Stimulated activated CD4-positive, alpha-beta T cell treated with anti-CD3 and anti-CD28 coated beads, Interleukin-12 subunit alpha, Interleukin-12 subunit beta, amount 100 ng/mL, for 4 hours (primary cell): ENCODE measurements at regions not wholly inside any gene's neighbourhood (a gene's known extent, or its start where the extent isn't known, plus 50 kb on each side); places are given as distances from the start of the nearest gene placed in this dataset.

ENCODE experiments used
- DNase-seq: peaks from one replicate; pipeline ENCODE4 v3.0.0-alpha.2; 2020

DNA sequence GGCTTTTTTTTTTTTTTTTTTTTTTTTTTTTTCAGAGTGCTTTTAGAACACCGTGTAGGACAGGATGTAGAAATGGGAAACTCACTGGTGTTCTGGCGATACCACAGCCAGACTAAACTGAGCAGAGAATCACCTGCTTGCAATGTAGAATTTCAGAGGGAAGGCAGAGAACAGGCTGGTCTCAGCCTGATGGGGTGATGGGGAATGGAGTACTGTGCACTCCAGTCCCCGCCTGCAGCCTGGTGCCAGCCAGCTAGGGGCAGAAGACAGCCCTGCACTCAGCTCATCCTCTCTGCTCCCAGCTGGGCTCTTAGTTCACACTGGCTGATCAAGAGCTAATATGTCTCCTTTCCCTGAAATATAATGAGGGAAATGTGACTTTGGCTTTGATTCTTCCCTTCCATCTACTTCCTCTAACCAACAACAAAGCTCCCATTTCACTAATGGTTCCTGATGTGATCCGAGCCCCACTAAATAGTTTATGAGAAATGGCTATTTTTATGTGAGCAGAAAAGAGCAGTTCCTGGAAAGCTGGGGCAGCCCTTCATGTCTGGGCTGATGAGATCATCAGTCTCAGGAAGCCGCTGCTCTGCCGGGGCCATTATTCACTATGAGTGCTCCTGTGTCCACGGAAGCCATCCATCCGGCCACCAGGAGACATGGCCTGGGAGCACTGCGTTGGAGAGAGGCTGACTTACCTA is 209.7 kb downstream of the GADD45G start:
- no peak for DNase-seq

DNA sequence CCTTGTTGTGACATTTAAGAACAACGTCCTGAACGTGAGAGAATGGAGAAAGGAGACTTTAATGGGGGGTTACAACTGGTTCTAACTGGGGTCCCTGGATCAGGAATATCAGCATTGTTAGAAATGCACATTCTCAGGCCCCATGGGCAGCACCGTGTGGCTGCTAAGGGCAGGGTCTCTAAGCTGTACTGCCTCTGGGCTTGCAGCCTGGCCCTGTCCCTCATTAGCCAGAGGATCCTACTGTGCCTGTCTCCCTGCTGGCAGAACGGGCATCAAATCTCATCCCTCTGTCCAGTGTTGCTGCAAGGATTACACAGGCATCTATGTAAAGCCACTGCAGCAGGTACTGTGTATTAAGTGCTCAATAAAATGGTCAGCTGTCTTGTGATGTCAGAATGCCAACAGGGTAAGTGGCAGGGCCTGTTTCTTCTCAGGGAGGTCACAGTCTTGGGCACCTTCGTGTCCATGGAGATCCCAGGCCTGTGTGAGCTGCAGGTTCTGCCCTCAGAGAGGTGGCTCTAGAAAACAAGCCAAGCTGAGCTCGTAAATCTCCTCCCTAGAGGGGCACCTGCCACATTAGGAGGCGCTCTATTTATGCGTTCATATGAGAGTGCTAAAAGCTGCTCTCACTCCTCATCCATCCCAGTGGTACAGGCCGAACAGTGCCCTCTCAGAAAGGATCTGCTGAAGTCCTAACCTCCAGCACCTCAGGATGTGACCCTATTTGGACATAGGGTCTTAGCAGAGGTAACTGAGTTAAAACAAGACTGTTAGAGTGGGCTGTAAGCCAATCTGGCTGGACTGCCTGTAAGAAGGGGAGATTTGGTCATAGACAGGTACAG is 210.5 kb downstream of the GADD45G start:
- no peak for DNase-seq

DNA sequence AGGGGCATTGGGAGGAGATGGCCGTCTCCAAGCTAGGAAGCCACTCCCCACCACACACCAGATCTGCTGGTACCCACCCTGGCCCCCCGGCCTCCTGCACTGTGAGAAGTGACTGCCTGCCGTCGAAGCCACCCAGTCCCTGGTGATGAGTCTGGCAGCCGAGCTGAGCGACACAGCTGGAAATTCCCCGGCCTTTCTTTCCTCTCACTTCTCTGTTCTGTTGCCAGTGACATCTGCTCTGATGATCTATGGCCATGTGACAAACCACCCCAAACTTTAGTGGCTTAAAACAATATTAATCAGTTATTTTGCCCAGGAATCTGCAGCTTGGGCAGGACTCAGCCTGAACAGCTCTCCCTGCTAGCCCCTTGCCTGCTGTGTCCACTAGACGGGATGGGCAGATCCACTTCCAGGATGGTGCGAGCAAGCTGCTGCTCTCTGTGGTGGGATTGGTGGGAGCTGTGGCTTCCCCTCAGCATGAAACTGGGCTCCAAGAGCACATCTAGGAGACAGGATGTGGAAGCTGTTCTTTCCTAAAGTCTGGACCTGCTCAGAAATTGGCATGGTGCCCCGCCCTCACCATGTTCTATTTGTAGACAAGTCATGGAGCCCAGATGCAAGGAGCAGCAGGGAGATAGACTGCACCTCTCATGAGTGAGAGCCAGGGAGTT is 211.2 kb downstream of the GADD45G start:
- DNase-seq: no peak

DNA sequence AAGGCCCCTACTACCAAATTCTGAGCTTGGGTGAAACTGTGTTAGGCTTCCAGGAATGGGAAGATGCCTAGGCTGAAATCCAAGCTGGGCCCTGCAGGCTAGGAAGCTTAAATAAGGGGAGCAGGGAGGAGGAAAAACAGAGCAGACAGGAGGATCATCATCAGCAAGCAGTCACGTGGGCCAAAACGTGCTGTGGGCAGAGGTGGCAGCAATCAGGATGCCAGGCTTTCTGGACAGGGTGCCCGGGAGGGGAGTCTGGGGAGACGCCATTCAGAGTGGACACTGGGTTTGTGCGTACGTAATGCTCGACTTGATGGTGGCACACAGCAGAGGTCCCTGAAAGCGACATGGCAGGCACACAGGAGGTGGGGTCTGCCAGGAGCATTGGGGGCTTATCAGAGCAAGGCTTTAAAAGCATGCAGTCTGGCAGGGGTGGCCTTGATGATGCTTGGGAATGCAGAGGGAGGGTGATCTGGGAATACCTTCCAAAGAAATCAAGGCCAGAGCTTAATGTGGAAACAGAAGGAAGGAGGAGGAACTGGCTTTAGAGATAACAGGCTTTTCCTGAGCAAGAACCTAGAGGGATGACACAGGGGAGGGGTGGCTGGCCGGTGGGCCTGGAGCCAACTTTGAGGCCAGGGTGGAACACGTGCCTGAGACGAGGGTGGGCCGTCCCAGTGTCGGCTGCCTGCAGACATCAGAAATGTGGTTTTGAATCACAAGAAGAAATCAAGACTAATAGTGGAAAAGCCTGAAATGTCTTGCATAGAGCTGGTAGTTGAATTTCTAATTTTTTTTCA is 212.5 kb downstream of the GADD45G start:
- no peak for DNase-seq

DNA sequence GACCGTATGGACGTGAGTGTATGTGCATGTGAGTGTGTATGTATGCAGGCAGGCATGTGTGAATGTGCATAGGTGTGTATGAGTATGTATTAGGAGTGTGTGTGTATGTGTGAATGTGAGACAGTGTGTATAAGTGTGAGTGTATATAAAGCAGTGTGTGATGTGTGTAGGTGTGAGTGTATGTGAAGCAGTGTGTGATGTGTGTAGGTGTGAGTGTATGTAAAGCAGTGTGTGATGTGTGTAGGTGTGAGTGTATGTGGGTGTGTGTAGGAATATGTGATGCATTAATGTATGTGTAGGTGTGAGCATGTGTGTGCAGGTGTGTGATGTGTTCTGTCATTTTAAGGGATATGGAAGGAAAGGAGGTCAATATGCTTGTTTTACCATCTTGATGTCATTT is 215.5 kb downstream of the GADD45G start:
- DNase-seq: no peak

DNA sequence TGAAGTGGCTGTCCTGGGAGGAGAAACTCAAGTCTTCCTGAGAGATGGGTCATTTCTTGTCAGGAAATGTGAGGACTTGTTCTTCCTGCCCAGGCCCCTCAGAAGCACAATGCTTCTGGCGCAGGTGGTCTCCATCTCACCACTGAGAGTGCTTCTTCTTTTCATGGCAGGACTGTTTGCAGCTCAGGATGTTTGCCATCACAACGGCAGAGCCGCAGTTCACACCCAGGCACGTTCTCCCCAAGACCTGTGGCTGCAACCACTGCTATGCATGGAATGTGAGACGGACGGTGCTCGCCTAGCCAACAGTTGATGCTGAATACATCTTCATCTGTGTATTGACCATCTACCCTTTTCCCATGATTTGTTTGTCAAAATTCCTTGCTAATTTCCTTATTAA is 216.3 kb downstream of the GADD45G start:
- no peak for DNase-seq

DNA sequence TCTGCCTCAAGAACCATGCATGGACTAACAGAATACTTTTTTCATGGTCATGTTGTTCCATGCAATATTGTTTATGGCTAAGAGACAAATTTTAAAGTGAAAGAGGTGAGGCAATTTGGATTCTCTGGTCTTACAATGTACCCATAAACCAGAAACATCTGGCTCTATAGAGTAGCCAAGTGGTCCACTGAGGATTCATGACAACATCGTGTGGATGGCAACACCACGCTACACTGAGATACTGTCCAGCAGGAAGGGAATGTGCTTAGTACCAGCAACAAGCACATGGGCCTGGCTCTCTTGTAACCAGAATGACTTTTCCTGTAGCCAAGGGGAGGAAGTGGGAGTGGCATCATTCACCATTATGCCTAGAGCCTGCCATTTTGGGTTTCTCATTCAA is 218.2 kb downstream of the GADD45G start:
- DNase-seq: no peak

DNA sequence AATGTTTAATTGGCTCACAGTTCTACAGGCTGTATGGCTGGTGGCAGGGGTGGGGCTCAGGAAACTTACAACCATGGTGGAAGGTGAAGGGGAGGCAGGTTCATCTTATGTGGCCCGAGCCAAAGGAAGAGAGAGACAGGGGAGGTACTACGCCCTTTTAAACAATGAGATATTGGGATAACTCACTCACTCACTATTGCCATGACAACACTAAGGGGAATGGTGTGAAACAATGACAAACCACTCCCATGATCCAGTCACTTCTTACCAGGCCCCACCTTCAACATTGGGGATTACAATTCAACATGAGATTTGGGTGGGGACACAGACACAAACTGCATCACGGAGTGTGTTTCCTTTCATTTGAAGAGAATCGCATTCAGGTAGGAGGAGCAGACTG is 220.9 kb downstream of the GADD45G start:
- DNase-seq: no peak

DNA sequence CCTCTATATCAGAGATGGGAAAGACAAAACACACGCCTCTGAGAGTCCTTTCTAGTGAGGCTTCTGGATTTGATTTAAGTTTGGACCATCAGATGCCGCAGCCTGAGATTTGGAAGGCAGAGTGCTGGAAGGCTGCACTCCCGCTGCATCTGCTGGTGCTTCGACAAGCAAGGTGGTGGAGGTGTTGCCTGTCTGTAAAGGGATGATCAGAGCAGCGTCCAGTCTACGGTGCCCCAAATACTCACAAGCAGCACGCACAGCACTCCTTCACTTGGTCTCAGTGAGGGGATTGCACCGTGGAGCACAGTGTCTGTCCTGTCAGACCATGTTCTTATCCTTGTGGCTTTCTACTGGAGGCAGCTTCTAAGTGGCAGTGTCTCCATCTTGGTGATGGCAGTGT is 221.4 kb downstream of the GADD45G start:
- DNase-seq: no peak

DNA sequence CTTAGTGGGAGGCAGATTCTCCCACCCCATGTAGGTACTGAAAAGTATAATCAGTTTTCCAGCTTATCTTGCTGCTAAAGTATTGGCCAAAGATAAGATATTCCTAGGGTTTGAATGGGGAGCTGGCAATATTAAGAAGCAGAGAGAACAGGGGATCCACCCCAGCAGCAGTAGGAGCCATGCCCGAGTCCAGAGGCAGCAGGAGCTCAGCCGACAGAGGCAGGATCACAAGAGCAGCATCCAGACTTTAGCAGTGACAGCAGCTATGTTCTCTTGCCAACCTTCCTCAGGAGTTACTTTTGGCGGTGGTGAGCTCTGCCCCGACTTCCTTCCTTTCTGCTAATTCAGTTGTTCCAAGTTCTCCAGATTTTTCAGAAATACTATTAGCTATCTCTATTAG is 224.5 kb downstream of the GADD45G start:
- no peak for DNase-seq

DNA sequence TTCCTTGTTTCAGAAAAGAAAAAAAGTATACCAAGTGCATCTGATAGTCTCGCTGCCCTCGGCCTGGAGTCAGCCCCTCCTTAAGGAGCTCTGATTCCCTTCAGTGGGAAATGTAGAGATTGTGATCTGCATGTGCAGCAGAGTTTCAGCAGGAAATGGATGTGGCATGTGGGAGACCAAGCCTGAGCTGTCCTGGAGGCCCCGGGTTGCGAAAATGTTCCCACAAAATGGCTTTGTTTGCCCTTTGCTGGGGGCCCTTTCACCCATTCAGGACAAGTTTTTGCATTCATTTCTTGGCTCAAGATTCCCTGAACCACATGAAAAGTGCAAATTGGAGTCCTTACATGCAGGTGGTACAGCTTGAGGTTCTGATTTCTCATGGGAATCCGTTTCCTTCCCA is 230.9 kb downstream of the GADD45G start:
- DNase-seq: no peak

DNA sequence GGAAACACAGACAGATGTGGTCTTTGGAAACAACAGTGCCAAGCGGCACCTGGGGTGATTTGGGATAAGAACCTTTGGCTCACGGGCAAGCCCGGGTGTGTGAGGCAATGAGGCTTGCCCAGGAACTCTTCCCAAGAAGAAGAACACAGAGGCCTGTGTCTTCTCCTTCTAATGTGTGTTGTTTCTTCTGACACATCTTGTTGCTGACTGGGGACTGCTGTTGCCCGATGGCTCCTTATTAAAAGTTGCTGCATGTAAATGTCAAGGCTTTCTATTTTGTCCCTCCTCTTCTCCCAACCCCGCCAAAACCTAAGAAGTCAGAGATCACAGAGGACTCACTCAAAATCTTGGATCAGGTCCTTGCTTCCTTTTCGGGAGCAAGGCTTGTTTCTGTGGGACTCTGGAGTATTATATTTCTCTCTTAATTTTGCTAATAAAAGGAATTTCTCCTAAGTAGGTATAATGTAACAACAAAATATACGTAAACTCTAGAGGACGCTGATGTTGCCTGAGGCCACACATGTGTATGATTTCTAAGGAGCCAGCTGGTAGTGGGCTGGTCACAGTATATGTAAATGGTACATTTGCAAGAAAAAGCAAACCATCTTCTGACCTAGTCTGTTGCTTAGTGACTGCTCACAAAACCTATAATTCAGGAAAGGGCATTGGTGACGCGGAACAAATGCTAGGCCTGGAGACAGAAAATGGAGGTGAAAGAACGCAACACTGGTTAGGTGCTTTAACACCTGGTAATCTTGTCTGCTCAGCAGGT is 232.5 kb downstream of the GADD45G start:
- no peak for DNase-seq

DNA sequence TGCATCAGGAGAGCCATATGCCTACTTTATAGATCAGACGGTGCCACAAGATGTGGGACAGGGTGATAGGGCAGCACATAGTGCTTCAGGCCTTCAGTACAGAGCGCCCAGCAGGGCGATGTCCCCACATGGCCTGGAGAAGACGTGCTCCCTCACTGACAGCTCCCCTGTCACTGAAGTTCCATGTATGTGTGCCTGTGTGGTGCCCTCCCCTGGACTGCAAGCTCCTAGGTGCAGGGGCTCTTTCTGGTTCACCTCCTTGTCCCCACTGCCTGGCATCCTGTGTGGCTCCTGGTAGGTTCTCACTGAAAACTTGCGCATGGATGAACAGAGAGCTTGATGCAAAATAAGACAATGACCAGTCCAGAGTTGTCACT is 233.1 kb downstream of the GADD45G start:
- DNase-seq: no peak

DNA sequence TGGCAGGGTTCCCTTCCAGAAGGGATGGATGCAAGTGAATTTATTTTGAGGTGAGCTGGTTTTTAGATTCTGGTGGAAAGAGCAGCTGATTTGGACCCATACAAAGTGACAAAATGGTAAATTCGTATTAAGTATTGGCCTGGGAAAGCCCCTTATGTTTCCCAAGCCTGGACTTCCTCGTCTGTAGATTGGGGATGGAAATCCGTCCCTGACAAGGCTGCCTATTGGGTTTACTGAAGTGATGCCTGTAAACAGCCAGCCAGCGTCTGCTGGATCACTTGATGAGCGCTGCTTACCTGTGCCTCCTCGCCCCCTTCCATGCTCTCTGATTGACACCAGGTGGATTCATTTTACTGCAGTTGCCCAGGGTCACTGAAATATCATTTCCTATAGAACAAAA is 233.8 kb downstream of the GADD45G start:
- no peak for DNase-seq

DNA sequence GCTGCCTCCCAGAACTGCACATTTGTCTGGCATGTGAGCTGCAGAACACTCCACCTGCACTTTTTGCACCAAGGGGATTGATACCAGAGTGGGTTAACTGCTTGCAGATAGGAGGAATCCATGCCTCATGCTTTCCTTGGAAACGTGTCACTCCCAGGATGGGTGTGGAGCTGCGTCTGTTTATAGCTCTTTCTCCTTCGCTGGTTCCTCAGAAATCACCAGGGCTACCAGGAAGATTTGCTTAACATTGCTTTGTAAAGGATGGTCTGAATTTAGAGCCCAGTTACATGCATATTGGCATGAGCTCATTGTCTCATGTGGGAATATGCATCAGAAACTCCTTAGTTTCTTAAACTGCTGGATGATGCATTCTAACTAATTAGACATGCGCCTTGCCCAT is 234.6 kb downstream of the GADD45G start:
- no peak for DNase-seq

DNA sequence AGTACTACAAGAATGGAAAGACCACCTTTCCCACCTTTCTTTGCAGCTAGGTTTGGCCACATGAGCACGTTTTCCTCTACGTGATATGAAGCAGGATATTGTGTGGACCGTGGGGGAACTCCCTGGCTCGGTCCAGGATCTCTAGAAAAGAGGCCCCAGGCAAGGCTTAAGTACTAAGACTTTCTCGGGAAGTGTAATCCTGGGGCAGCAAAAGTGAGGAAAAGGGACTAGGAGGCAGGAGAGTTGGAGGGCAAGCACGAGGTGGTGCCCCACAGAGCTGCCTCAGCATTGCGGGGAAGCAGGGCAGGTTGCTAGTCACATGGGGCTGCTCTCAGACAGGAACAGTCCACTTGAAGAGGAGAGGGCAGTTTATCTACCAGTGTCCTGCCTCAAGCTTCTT is 235.1 kb downstream of the GADD45G start:
- no peak for DNase-seq

DNA sequence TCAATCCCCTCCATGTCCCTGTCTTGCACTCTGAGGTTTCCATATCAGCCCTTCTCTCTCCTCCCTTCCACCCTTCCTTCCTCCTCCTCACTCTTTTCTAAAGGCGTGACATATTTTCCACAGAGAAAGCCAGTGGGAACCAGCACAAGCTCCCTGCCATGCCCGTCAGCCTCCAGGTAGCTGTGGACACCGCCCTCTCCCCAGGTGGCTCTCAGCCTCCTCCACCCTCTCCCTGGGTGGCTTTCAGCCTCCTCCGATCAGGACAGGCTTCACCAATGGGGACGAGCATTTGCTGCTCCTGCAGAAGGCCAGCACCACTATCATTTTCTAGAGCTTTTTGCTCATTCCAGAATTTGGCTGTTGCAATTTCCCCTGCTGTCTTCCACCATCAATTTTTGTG is 236.6 kb downstream of the GADD45G start:
- no peak for DNase-seq

DNA sequence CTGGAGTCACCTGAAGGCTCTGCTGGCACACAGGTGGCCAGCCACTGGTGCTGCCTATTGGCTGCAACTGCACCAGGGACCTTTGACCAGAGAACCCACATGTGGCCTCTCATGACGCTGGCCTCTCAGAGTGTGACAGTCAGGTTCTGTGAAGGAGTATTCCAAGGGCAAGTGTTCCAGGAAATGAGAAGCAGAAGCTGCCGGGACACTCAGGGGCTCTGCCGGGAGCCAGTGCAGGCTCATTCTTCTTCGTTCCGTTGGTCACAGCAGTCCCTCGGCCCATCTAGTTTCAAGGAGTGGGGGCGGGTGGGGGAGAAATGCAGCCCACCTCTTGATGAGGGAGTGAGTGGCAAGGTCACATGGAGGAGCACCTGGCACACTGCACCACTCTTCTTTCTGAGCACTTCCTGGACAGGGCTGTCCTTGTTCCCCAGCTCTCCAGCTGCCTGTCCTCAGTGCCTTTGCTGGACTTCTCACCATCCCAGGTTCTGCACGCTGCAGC is 237.5 kb downstream of the GADD45G start:
- DNase-seq: no peak

DNA sequence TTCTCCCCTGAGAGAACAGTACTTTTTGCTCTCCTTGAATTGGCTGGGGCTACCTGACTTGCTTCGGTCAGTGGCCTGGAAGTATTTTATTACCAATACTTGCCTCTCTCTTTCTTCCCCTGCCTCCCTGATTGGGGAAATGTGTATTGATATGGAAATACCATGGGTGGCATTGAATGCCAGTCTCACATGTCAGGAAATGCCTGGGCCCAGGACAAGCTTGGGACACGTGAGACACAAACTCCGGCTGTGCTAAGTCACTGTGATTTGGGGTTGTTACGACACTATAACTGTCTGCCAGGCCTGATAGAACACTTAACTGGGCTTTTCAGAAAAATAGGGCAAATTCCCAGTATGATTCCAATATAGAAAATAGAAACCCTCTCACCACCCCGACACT is 238.3 kb downstream of the GADD45G start:
- no peak for DNase-seq

DNA sequence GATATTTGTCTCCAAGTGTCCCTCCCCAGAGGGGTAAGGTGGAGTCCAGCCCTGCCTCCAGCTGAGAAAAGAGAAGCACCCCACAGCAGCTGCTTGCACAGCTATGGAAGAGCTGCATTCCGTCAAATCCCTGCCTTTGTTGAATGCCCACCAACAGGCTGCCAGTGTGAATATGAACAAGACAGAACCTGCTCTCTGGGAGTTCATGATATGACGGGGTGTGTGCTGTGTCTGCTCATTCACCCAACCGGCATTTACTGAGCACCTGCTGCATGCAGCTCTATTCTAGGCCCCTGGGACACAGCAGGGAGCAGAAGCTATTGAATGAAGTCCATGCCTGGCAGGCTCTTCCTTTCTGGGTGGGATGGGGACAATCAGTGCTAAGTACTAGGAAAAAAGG is 238.8 kb downstream of the GADD45G start:
- no peak for DNase-seq

DNA sequence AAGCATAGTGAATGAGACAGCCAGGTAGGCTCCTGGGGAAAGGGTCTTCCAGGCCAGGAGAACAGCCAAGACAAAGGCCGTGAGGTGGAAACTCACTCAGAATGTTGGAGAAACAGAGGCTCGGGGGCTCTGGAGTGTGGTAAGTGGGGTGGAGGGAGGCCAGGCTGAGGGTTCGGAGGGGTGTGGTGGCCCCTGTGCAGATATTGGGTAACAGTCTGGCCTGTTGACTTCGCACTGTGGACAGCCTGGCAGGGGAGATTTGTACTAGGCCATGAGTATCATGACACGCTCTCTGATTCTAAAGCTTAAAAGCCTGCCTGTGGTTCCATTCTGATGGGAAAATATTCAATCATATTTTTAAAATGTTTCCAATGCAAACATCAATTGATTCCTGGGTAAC is 239.3 kb downstream of the GADD45G start:
- no peak for DNase-seq

DNA sequence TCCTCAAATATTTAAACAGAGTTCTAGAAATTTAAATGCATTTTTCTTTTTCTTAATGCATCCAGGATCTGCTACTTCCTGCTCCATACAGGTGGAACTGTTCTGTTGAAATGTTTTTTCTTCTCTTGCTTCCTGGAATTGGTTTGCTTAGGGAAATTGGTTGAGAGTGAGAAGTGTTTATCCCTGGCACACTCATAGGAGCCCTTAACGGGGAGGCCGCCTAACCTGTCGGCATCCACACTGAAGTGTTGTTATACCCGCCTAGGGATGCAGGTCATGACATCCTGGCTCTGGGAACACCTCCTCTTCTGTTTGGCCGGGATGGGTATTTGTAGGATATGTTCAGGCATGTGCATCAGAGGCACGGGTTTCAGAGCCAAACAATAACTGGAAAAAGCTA is 239.7 kb downstream of the GADD45G start:
- DNase-seq: no peak
